Naive B cell (primary cell): ENCODE measurements at regions not wholly inside any gene's neighbourhood (a gene's known extent, or its start where the extent isn't known, plus 50 kb on each side); places are given as distances from the start of the nearest gene placed in this dataset.
"Not testable (repeated sequence)": the region's sequence is repeated elsewhere in the genome, so short reads cannot be mapped to it uniquely, and the experiment has no call there.

Source experiments
- ATAC-seq, 2 donors: fragments of 150-1000 bp; cut with Tn5 transposase; 2 replicates each; pipeline ENCODE4 v1.10.0; 2021; ENCODE audit warnings: low read depth in 2 of 2, mild to moderate bottlenecking in 2 of 2, moderate library complexity in 2 of 2
- DNase-seq: peaks from one replicate; pipeline ENCODE4 v3.0.0; 2022
- H3K27ac Mint-ChIP-seq, 6 donors: one replicate each; pipeline ENCODE4 v1.8.0; 2020 to 2022; ENCODE audit warnings: mild to moderate bottlenecking in 6 of 6, mixed read lengths in 6 of 6, moderate library complexity in 5 of 6, inconsistent platforms in 2 of 6
- H3K27me3 Mint-ChIP-seq, 3 donors: one replicate each; pipeline ENCODE4 v1.8.0; 2021 to 2022; ENCODE audit warnings: mixed read lengths in 3 of 3, mild to moderate bottlenecking in 1 of 3
- H3K36me3 Mint-ChIP-seq, 2 donors: one replicate each; pipeline ENCODE4 v1.8.0; 2020 to 2022; ENCODE audit warnings: mixed read lengths in 2 of 2, inconsistent platforms in 1 of 2, mild to moderate bottlenecking in 1 of 2
- H3K4me1 Mint-ChIP-seq, 3 donors: one replicate each; pipeline ENCODE4 v1.8.0; 2020 to 2022; ENCODE audit warnings: mixed read lengths in 3 of 3, inconsistent platforms in 1 of 3, mild to moderate bottlenecking in 1 of 3, moderate library complexity in 1 of 3
- H3K4me3 Mint-ChIP-seq, 8 donors: one replicate each; pipeline ENCODE4 v1.8.0; 2020 to 2022; ENCODE audit warnings: mild to moderate bottlenecking in 8 of 8, mixed read lengths in 8 of 8, moderate library complexity in 8 of 8, inconsistent platforms in 2 of 8
- H3K9me3 Mint-ChIP-seq, 7 donors: one replicate each; pipeline ENCODE4 v1.8.0; 2020 to 2022; ENCODE audit warnings: mixed read lengths in 7 of 7, mild to moderate bottlenecking in 5 of 7, inconsistent platforms in 2 of 7, moderate library complexity in 1 of 7

DNA sequence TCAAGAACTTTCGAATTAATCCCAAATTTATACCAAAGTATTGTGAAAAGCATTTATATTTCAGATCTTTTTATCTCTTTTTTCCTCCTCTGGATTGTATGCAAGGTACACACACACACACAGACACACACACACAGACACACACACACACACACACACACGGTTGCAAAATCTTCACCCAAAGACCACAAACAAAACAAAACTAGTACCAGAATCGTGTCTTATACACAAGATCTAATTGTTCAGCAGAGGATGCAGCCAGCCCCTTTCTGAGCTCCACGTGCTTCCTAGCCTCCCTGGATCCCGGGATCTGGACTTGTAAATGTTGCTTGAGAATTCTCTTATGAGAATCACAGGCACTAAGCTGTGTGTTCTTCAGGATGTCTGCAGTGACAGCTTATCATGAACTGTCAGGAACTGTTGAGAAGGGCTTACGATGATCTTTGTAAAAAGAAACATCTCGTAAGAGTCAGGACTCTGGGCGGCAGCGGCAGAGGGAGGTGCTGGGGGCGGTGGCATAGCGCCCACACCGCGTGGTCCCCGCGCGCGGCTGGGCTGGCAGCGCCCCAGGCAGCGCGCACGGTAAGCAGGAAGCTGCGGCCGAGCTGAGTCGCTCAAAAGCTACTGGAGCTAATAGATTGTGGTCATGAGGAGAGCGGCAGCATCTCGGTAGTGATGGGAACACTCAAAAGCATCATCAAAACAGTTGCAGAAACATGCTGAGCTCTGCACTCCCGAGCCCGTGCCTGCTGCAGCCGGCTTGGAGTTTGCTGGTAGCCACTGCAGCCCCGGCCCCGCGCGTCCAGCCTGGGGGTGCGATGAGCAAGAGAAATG, 277.6 kb downstream of the GATA3 start:
- Mint-ChIP-seq H3K4me1 (peaks cover 12 to 17% (median 14%) of the 10 kb centered on the region in 3 donors), H3K4me3 (peak overlapping the region in 6 of 8 donors; percentile 45 to 80 (median 66)), H3K27ac (peak overlapping the region in 2 of 6 donors; percentile 47 to 79), H3K9me3 (peaks cover 0 to 2% (median 0%) of the 10 kb centered on the region in 7 donors), H3K36me3 (no peaks in the 10 kb centered on the region), H3K27me3 (peaks cover 49 to 70% (median 63%) of the 10 kb centered on the region in 3 donors)
- DNase-seq (peak; percentile 42), ATAC-seq (peak; percentile 94 to 95)

- peaks cover 0 to 2% (median 0%) of the 10 kb centered on the region in 7 donors for H3K9me3 Mint-ChIP-seq
- ATAC-seq = no peak
- H3K36me3 Mint-ChIP-seq = no peaks in the 10 kb centered on the region
- H3K27me3 Mint-ChIP-seq = peaks cover 43 to 64% (median 63%) of the 10 kb centered on the region in 3 donors
- no peak for DNase-seq
- H3K4me3 Mint-ChIP-seq = peak overlapping the region in 6 of 8 donors; percentile 45 to 80 (median 68)
- peaks cover 12 to 17% (median 14%) of the 10 kb centered on the region in 3 donors for H3K4me1 Mint-ChIP-seq
- H3K27ac Mint-ChIP-seq = peak overlapping the region in 2 of 6 donors; percentile 9 to 47
These were observed 278.2 kb downstream of the GATA3 start for GRCh38 chr10:8332730-8333111.

DNA sequence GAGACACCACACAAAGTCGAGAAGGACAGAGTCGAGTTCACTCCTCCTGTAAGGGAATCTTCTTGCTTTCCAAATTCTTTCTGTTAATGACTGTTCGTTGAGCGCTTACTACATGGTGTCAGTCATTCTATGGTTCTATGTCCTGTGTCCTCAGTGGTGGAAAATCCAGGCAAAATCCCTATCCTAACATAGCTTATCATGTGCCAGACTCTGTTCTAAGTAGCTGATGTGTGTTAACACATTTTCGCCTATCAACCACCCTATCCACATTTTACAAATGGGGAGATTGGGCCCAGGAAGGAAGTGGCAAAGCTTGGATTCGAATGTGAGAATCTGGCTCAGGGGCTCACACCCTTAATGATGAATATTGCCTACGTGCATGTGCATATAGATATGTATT, 280.1 kb downstream of the GATA3 start:
- H3K36me3 Mint-ChIP-seq = no peaks in the 10 kb centered on the region

GRCh38 chr10:8336629-8337331, 282.3 kb downstream of the GATA3 start:
- Mint-ChIP-seq H3K36me3 (no peaks in the 10 kb centered on the region), H3K4me1 (peaks cover 11 to 14% (median 14%) of the 10 kb centered on the region in 3 donors), H3K27me3 (peaks cover 32 to 49% (median 41%) of the 10 kb centered on the region in 3 donors), H3K4me3 (no peak overlapping the region), H3K9me3 (peaks cover 0 to 4% (median 0%) of the 10 kb centered on the region in 7 donors), H3K27ac (peak overlapping the region in 1 of 6 donors; percentile 39)
- no peak for ATAC-seq
- no peak for DNase-seq

More for the DNA sequence above, 280.1 kb downstream of the GATA3 start:
- peaks cover 39 to 60% (median 57%) of the 10 kb centered on the region in 3 donors for H3K27me3 Mint-ChIP-seq
- peak overlapping the region in 1 of 8 donors; percentile 21 for H3K4me3 Mint-ChIP-seq
- H3K9me3 Mint-ChIP-seq = peaks cover 0 to 2% (median 0%) of the 10 kb centered on the region in 7 donors
- DNase-seq (no peak), ATAC-seq (no peak)
- peaks cover 12 to 17% (median 14%) of the 10 kb centered on the region in 3 donors for H3K4me1 Mint-ChIP-seq
- H3K27ac Mint-ChIP-seq = peak overlapping the region in 1 of 6 donors; percentile 18

GRCh38 chr10:8337332-8337651, 282.8 kb downstream of the GATA3 start:
- no peak overlapping the region for H3K27ac Mint-ChIP-seq
- no peaks in the 10 kb centered on the region for H3K36me3 Mint-ChIP-seq
- H3K4me1 Mint-ChIP-seq = peaks cover 6 to 9% (median 9%) of the 10 kb centered on the region in 3 donors
- DNase-seq (no peak), ATAC-seq (no peak)
- H3K27me3 Mint-ChIP-seq = peaks cover 27 to 43% (median 36%) of the 10 kb centered on the region in 3 donors
- H3K9me3 Mint-ChIP-seq = peaks cover 0 to 4% (median 0%) of the 10 kb centered on the region in 7 donors
- no peak overlapping the region for H3K4me3 Mint-ChIP-seq

DNA sequence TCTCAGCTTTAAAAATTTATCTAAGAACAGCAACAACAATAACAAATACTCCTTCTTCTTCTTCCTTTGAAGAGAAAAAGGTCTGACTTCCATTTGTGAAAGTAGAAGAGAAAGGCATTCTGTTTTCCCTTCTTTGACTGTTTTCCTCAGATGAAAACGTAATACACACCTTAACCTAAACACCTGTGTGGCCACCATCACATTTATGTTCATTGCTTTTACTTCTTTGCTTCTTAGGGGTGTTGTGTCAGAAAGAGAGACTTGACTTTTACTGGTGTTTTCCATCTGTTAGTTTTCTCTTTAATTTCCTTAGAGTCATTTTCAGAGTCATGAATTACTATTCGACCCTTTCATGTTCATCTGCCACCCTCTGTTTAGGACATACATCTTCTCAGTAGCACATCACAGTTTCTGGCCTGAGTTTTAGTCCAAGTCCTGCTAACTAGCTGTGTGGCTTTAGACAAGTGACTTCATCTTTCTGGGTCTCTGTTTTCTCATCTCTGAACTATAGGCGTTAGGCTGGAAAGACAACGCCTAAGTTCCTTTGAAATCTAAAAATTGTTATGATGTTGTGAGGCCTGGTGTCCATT, 283.8 kb downstream of the GATA3 start:
- Mint-ChIP-seq H3K27me3 (peaks cover 26 to 40% (median 27%) of the 10 kb centered on the region in 3 donors), H3K27ac (no peak overlapping the region), H3K4me1 (no peaks in the 10 kb centered on the region), H3K9me3 (peaks cover 0 to 4% (median 0%) of the 10 kb centered on the region in 7 donors), H3K36me3 (no peaks in the 10 kb centered on the region), H3K4me3 (no peak overlapping the region)
- DNase-seq (no peak), ATAC-seq (no peak)

DNA sequence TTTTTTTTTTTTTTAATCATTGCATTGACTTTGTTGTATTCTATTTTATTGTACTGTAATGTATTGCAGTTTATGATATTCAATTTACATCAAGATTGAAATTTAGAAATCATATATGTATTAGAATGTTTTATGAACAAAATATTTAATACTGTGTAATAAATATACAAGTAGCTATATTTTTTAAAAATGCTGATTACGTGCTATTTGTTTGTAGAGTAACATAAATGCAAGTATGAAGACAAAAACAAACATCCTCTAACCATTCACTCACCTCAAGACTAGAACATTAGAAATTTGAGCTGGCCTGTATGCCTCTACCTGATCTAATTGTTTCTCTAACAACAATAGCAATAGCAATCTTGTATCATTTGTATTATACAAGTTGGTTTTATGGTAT, 290.3 kb downstream of the GATA3 start:
- Mint-ChIP-seq H3K9me3 (peaks cover 0 to 10% (median 6%) of the 10 kb centered on the region in 7 donors), H3K27me3 (peaks cover 0 to 17% (median 9%) of the 10 kb centered on the region in 3 donors), H3K27ac (no peak overlapping the region), H3K4me3 (no peak overlapping the region), H3K4me1 (no peaks in the 10 kb centered on the region), H3K36me3 (no peaks in the 10 kb centered on the region)
- DNase-seq (no peak), ATAC-seq (no peak)

- Mint-ChIP-seq H3K36me3 (no peaks in the 10 kb centered on the region), H3K4me1 (no peaks in the 10 kb centered on the region), H3K27me3 (peaks cover 0 to 7% (median 0%) of the 10 kb centered on the region in 3 donors), H3K9me3 (peaks cover 0 to 9% (median 5%) of the 10 kb centered on the region in 7 donors), H3K4me3 (no peak overlapping the region), H3K27ac (no peak overlapping the region)
- DNase-seq = no peak
- ATAC-seq = no peak
These were observed 292.4 kb downstream of the GATA3 start for GRCh38 chr10:8346861-8347260.

DNA sequence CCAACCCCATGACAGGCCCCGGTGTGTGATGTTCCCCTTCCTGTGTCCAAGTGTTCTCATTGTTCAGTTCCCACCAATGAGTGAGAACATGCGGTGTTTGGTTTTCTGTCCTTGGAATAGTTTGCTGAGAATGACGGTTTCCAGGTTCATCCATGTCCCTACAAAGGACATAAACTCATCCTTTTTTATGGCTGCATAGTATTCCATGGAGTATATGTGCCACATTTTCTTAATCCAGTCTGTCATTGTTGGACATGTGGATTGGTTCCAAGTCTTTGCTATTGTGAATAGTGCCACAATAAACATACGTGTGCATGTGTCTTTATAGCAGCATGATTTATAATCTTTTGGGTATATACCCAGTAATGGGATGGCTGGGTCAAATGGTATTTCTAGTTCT, 293.1 kb downstream of the GATA3 start:
- not testable (repeated sequence) for H3K27ac Mint-ChIP-seq, H3K9me3 Mint-ChIP-seq, H3K36me3 Mint-ChIP-seq, H3K4me1 Mint-ChIP-seq, H3K4me3 Mint-ChIP-seq, H3K27me3 Mint-ChIP-seq, DNase-seq, ATAC-seq

DNA sequence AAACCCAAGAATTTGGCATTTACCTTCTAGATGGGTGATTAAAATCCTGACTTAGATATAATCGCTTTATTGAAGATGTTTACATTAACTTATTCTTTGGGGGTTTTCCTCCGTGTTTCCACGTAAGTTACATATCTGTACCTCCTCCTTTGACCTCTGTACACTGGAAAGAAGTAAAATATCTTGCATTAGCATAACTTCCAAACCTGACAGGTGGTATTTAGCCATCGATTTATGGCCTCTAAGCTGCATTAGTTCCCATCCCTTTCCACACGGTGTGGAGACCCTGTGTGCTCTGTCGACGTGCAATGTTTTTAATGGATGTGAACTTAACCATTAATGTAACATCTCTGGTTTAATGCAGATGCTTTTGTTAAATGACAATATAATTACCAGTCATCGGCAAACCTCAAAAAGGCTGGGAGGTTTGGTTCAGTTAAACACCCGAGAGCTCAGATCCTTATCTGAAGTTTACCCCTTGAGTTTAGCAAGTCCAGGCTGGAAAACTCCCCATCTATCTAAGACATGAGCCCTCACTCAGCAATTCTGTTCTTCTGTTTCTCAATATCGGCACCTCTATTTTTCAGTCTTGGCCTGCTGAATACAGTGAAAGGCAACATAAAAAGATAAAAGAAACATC, 295.2 kb downstream of the GATA3 start:
- Mint-ChIP-seq H3K9me3 (peaks cover 0 to 8% (median 5%) of the 10 kb centered on the region in 7 donors), H3K4me1 (no peaks in the 10 kb centered on the region), H3K36me3 (no peaks in the 10 kb centered on the region), H3K27ac (no peak overlapping the region), H3K27me3 (no peaks in the 10 kb centered on the region), H3K4me3 (no peak overlapping the region)
- DNase-seq (no peak), ATAC-seq (no peak)

- Mint-ChIP-seq H3K4me1 (no peaks in the 10 kb centered on the region), H3K36me3 (no peaks in the 10 kb centered on the region), H3K9me3 (peaks cover 0 to 8% (median 5%) of the 10 kb centered on the region in 7 donors), H3K4me3 (no peak overlapping the region), H3K27ac (no peak overlapping the region), H3K27me3 (no peaks in the 10 kb centered on the region)
- no peak for ATAC-seq
- DNase-seq = no peak
These were observed 295.9 kb downstream of the GATA3 start for GRCh38 chr10:8350250-8350967.

GRCh38 chr10:8352171-8353075, 297.9 kb downstream of the GATA3 start:
- H3K27ac Mint-ChIP-seq = no peak overlapping the region

More at GRCh38 chr10:8352171-8353075, 297.9 kb downstream of the GATA3 start:
- H3K27me3 Mint-ChIP-seq = peaks cover 0 to 12% (median 12%) of the 10 kb centered on the region in 3 donors
- no peaks in the 10 kb centered on the region for H3K36me3 Mint-ChIP-seq
- peaks cover 0 to 10% (median 5%) of the 10 kb centered on the region in 7 donors for H3K9me3 Mint-ChIP-seq
- no peak for ATAC-seq
- H3K4me3 Mint-ChIP-seq = no peak overlapping the region
- no peaks in the 10 kb centered on the region for H3K4me1 Mint-ChIP-seq
- no peak for DNase-seq
